CD4-positive, alpha-beta T cell treated with Interleukin-17A for 4 hours (primary cell): ENCODE measurements at regions not wholly inside any gene's neighbourhood (a gene's known extent, or its start where the extent isn't known, plus 50 kb on each side); places are given as distances from the start of the nearest gene placed in this dataset.

ENCODE experiments used
- DNase-seq: peaks from one replicate; pipeline ENCODE4 v3.0.0-alpha.2; 2020; ENCODE audit warnings: mixed read lengths

GRCh38 chr13:64362564-64362963 is 2867.6 kb downstream of the PCDH9 start:
- no peak for DNase-seq

GRCh38 chr13:64347664-64348063 is 2882.5 kb downstream of the PCDH9 start:
- no peak for DNase-seq

- DNase-seq: no peak
Observed at GRCh38 chr13:64339373-64340063, 2890.6 kb downstream of the PCDH9 start.

GRCh38 chr13:64338671-64339070 is 2891.5 kb downstream of the PCDH9 start:
- no peak for DNase-seq

GRCh38 chr13:64333888-64334287 is 2896.2 kb downstream of the PCDH9 start:
- DNase-seq: no peak

- no peak for DNase-seq
Observed at GRCh38 chr13:64332048-64332447, 2898.1 kb downstream of the PCDH9 start.

GRCh38 chr13:64327505-64328194 is 2902.5 kb downstream of the PCDH9 start:
- DNase-seq: no peak

- DNase-seq: no peak
Observed at GRCh38 chr13:64314331-64314730, 2898.7 kb upstream of the PCDH20 start.

GRCh38 chr13:64311948-64312347 is 2896.3 kb upstream of the PCDH20 start:
- no peak for DNase-seq

- DNase-seq: no peak
Observed at GRCh38 chr13:64311112-64311511, 2895.5 kb upstream of the PCDH20 start.

- no peak for DNase-seq
Observed at GRCh38 chr13:64305246-64305645, 2889.6 kb upstream of the PCDH20 start.

GRCh38 chr13:64300239-64300638 is 2884.6 kb upstream of the PCDH20 start:
- DNase-seq: no peak

- no peak for DNase-seq
Observed at GRCh38 chr13:64293923-64294322, 2878.3 kb upstream of the PCDH20 start.

GRCh38 chr13:64289702-64290101 is 2874.1 kb upstream of the PCDH20 start:
- no peak for DNase-seq

- no peak for DNase-seq
Observed at GRCh38 chr13:64283926-64284325, 2868.3 kb upstream of the PCDH20 start.

- no peak for DNase-seq
Observed at GRCh38 chr13:64278493-64278892, 2862.8 kb upstream of the PCDH20 start.

- no peak for DNase-seq
Observed at GRCh38 chr13:64277097-64277496, 2861.4 kb upstream of the PCDH20 start.

- DNase-seq: no peak
Observed at GRCh38 chr13:64276232-64276631, 2860.6 kb upstream of the PCDH20 start.

GRCh38 chr13:64274481-64275217 is 2859.0 kb upstream of the PCDH20 start:
- no peak for DNase-seq

- DNase-seq: no peak
Observed at GRCh38 chr13:64273780-64274179, 2858.1 kb upstream of the PCDH20 start.

- no peak for DNase-seq
Observed at GRCh38 chr13:64272681-64273080, 2857.0 kb upstream of the PCDH20 start.

- DNase-seq: no peak
Observed at GRCh38 chr13:64266024-64266423, 2850.4 kb upstream of the PCDH20 start.

- no peak for DNase-seq
Observed at GRCh38 chr13:64263285-64263684, 2847.6 kb upstream of the PCDH20 start.

- DNase-seq: no peak
Observed at GRCh38 chr13:64256751-64257150, 2841.1 kb upstream of the PCDH20 start.
